SU-DHL-6 (cell line): ENCODE measurements at regions not wholly inside any gene's neighbourhood (a gene's known extent, or its start where the extent isn't known, plus 50 kb on each side); places are given as distances from the start of the nearest gene placed in this dataset.

ENCODE experiments used
- H2AFZ ChIP-seq: fragments of 200-600 bp; sonication (generic); 2 replicates; pipeline ENCODE4 v1.6.1; 2014; ENCODE audit warnings: low read depth, mild to moderate bottlenecking, moderate library complexity, mixed read lengths, antibody characterized with exemption, low read length; ENCODE audit not compliant: severe bottlenecking
- H3F3A ChIP-seq: fragments of 200-600 bp; shearing (Covaris generic); 2 replicates; pipeline ENCODE4 v1.6.0; 2016; ENCODE audit warnings: antibody characterized with exemption, mild to moderate bottlenecking; ENCODE audit not compliant: insufficient read depth
- H3K27ac ChIP-seq: fragments of 200-600 bp; sonication (generic); 2 replicates; pipeline ENCODE4 v1.5.1; 2016; ENCODE audit warnings: low read depth, mild to moderate bottlenecking, low read length, moderate library complexity, mixed read lengths
- H3K27me3 ChIP-seq: fragments of 200-600 bp; sonication (generic), shearing (Covaris generic); 2 replicates; pipeline ENCODE4 v1.6.0; 2014; ENCODE audit warnings: mild to moderate bottlenecking, low read length
- H3K36me3 ChIP-seq: fragments of 200-600 bp; sonication (generic); 2 replicates; pipeline ENCODE4 v1.6.1; 2014; ENCODE audit warnings: mild to moderate bottlenecking, low read length, mixed read lengths
- H3K4me2 ChIP-seq: fragments of 300-600, 200-600 bp; shearing (Covaris generic), sonication (generic); 2 replicates; pipeline ENCODE4 v1.6.0; 2014; ENCODE audit warnings: low read length, low read depth, mild to moderate bottlenecking; ENCODE audit not compliant: poor library complexity, severe bottlenecking
- H3K4me3 ChIP-seq: fragments of 200-600 bp; sonication (generic); 2 replicates; pipeline ENCODE4 v1.5.1; 2014; ENCODE audit warnings: antibody characterized with exemption, low read length, mild to moderate bottlenecking, mixed read lengths; ENCODE audit not compliant: insufficient read depth, poor library complexity, severe bottlenecking
- H3K79me2 ChIP-seq: fragments of 200-600 bp; sonication (generic); 2 replicates; pipeline ENCODE4 v1.6.1; 2014; ENCODE audit warnings: mild to moderate bottlenecking, low read length, moderate library complexity; ENCODE audit not compliant: insufficient read depth
- H3K9ac ChIP-seq: fragments of 200-600 bp; sonication (generic); 2 replicates; pipeline ENCODE4 v1.7.0; 2014; ENCODE audit warnings: mild to moderate bottlenecking, low read length
- H3K9me2 ChIP-seq: fragments of 200-600 bp; sonication (generic); replicated peaks from 2 replicates; pipeline ENCODE4 v1.6.1; 2014; ENCODE audit warnings: low read length; ENCODE audit not compliant: insufficient read depth
- H3K9me3 ChIP-seq: fragments of 200-600 bp; sonication (generic); 2 replicates; pipeline ENCODE4 v1.6.1; 2014; ENCODE audit warnings: low read length, mixed read lengths; ENCODE audit not compliant: insufficient read depth
- H4K20me1 ChIP-seq: fragments of 200-600 bp; sonication (generic); 2 replicates; pipeline ENCODE4 v1.6.1; 2014; ENCODE audit warnings: low read depth, mild to moderate bottlenecking, antibody characterized with exemption, low read length, moderate library complexity, mixed read lengths
- CTCF ChIP-seq: fragments of 200-600 bp; sonication (generic); IDR thresholded peaks from one replicate; pipeline ENCODE4 v1.5.1; 2017; ENCODE audit warnings: antibody characterized with exemption, mild to moderate bottlenecking, low read length, moderate library complexity; ENCODE audit not compliant: insufficient read depth, poor library complexity, severe bottlenecking
- EZH2phosphoT487 ChIP-seq: fragments of 200-600 bp; sonication (generic), shearing (Covaris generic); conservative IDR thresholded peaks from 2 replicates; pipeline ENCODE4 v1.6.1; 2018; ENCODE audit warnings: mild to moderate bottlenecking, antibody characterized with exemption, low read length, moderate library complexity, mixed read lengths

- Histone ChIP-seq H3K4me3 (no peak overlapping the region), H3K4me2 (no peak overlapping the region), H3K9me2 (no peaks in the 10 kb centered on the region)
Measured at GRCh38 chr21:20943561-20943997, 54.6 kb upstream of the NCAM2 start.

DNA sequence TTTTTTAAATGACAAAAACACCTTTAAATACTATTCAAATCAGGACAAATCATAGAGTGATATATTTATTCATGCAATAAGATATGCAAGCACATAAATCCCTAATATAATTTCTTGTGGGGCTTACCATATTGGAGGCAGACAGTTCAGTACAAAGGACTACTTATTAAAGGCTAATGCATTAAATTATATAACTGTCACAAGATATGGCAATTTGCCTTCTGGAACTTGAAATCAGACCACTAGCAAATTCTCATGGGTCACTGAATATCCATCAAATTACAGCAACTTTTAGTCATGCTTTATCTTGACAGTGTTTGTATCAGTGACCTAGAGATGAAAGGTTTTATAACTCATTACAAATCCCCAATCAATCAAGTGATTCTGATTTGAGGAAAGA lies 54.1 kb upstream of the NCAM2 start:
- H3K4me3 ChIP-seq = no peak overlapping the region
- H2AFZ ChIP-seq = no peak overlapping the region
- H3K36me3 ChIP-seq = no peaks in the 10 kb centered on the region
- no peak overlapping the region for H3K9ac ChIP-seq
- H3K4me2 ChIP-seq = no peak overlapping the region
- H3K27me3 ChIP-seq = no peaks in the 10 kb centered on the region
- TF ChIP-seq CTCF = no peak
- no peak overlapping the region for H3K27ac ChIP-seq
- no peaks in the 10 kb centered on the region for H3K9me2 ChIP-seq
- H4K20me1 ChIP-seq = no peaks in the 10 kb centered on the region
- H3K79me2 ChIP-seq = no peaks in the 10 kb centered on the region
- no peaks in the 10 kb centered on the region for H3F3A ChIP-seq
- H3K9me3 ChIP-seq = no peaks in the 10 kb centered on the region; the same call in 1 of the 2 replicates

More at GRCh38 chr21:20943561-20943997, 54.6 kb upstream of the NCAM2 start:
- H3K9ac ChIP-seq = no peak overlapping the region
- no peak overlapping the region for H3K27ac ChIP-seq
- no peaks in the 10 kb centered on the region for H4K20me1 ChIP-seq
- H2AFZ ChIP-seq = peak overlapping the region; percentile 31
- peaks cover 3% of the 10 kb centered on the region; the same call in 1 of the 2 replicates for H3K9me3 ChIP-seq
- no peaks in the 10 kb centered on the region for H3K79me2 ChIP-seq
- no peaks in the 10 kb centered on the region for H3K36me3 ChIP-seq
- H3F3A ChIP-seq = no peaks in the 10 kb centered on the region
- TF ChIP-seq CTCF (no peak), EZH2phosphoT487 (no peak)
- no peaks in the 10 kb centered on the region for H3K27me3 ChIP-seq

GRCh38 chr21:20946701-20947100 lies 51.5 kb upstream of the NCAM2 start:
- no peaks in the 10 kb centered on the region for H3K79me2 ChIP-seq
- no peaks in the 10 kb centered on the region for H3F3A ChIP-seq
- no peak overlapping the region for H3K4me3 ChIP-seq
- no peak overlapping the region for H3K9ac ChIP-seq
- H4K20me1 ChIP-seq = no peaks in the 10 kb centered on the region
- peak overlapping the region; percentile 33 for H2AFZ ChIP-seq
- no peaks in the 10 kb centered on the region for H3K36me3 ChIP-seq
- no peak for TF ChIP-seq CTCF
- TF ChIP-seq EZH2phosphoT487 = no peak
- no peak overlapping the region for H3K27ac ChIP-seq
- H3K9me2 ChIP-seq = no peaks in the 10 kb centered on the region
- no peaks in the 10 kb centered on the region for H3K27me3 ChIP-seq
- no peak overlapping the region for H3K4me2 ChIP-seq
- H3K9me3 ChIP-seq = no peaks in the 10 kb centered on the region
